Gastrocnemius medialis (tissue), 4 donors: ENCODE measurements at regions not wholly inside any gene's neighbourhood (a gene's known extent, or its start where the extent isn't known, plus 50 kb on each side); places are given as distances from the start of the nearest gene placed in this dataset.

Source experiments
- ATAC-seq, 2 donors: fragments of 150-250 bp; one replicate each; pipeline ENCODE4 v1.9.1; 2016
- DNase-seq, 2 donors: peaks; one replicate each; pipeline ENCODE4 v3.0.0-alpha.2; 2019
- H3K27ac ChIP-seq, 4 donors: fragments of 200-600 bp; sonication (generic); 1 replicate in 1 of 4; 2 replicates in 3 of 4; pipeline ENCODE4 v1.5.1; 2016 to 2018; ENCODE audit warnings: mild to moderate bottlenecking in 2 of 4, moderate library complexity in 1 of 4
- H3K27me3 ChIP-seq, 3 donors: fragments of 200-600 bp; sonication (generic) in 2 of 3; 1 replicate in 1 of 3; 2 replicates in 2 of 3; pipeline versions ENCODE4 v1.5.1 to v1.6.0; 2016 to 2019; ENCODE audit warnings: mild to moderate bottlenecking in 1 of 3, moderate library complexity in 1 of 3
- H3K36me3 ChIP-seq, 2 donors: fragments of 200-600 bp; sonication (generic) in 1 of 2; one replicate each; pipeline ENCODE4 v1.5.1; 2017 to 2018
- H3K4me1 ChIP-seq, 2 donors: fragments of 200-600 bp; sonication (generic) in 1 of 2; one replicate each; pipeline ENCODE4 v1.5.1; 2016 to 2017; ENCODE audit warnings: mild to moderate bottlenecking in 2 of 2
- H3K4me3 ChIP-seq, 4 donors: fragments of 200-600 bp; sonication (generic) in 3 of 4; 1 replicate in 1 of 4; 2 replicates in 3 of 4; pipeline ENCODE4 v1.5.1; 2016 to 2019; ENCODE audit warnings: mild to moderate bottlenecking in 2 of 4
- H3K9me3 ChIP-seq, 3 donors: fragments of 200-600 bp; sonication (generic) in 2 of 3; 1 replicate in 1 of 3; 2 replicates in 2 of 3; pipeline ENCODE4 v1.5.1; 2016 to 2019
- CTCF ChIP-seq, 5 experiments: fragments of 450-650 bp in 3 of 5; fragments of 200-600 bp in 2 of 5; sonication (generic) in 2 of 5; IDR thresholded peaks in 4 of 5; conservative IDR thresholded peaks in 1 of 5; 1 replicate in 4 of 5; 2 replicates in 1 of 5; pipeline ENCODE4 v1.5.1; 2016 to 2019; ENCODE audit warnings: antibody characterized with exemption in 5 of 5, mild to moderate bottlenecking in 3 of 5, moderate library complexity in 3 of 5
- POLR2A ChIP-seq, 2 donors: fragments of 450-650 bp; IDR thresholded peaks; one replicate each; pipeline ENCODE4 v1.6.1; 2017; ENCODE audit warnings: antibody characterized with exemption in 2 of 2, mild to moderate bottlenecking in 2 of 2, moderate library complexity in 2 of 2
- in situ Hi-C, 4 donors: fragments of 200-750 bp; cut with MboI; loops; one replicate each; pipeline versions ENCODE4 v1.15.0 to v1.8.0; 2017; ENCODE audit warnings: low sequenced_read_pairs in 4 of 4
- intact Hi-C: fragments of 100-400 bp; cut with DNase I; formaldehyde crosslinking; loops from one replicate; pipeline ENCODE4 v1.15.1; 2023; ENCODE audit warnings: low total_unique reads

GRCh38 chr17:73773702-73774101, 129.5 kb upstream of the SDK2 start:
- DNase-seq (no peak), ATAC-seq (no peak)
- H3K9me3 ChIP-seq: no peaks in the 10 kb centered on the region
- H3K27ac ChIP-seq: no peak overlapping the region
- no peak overlapping the region for H3K4me3 ChIP-seq
- in situ Hi-C loops: loop anchor here in 1 of 4 donors (25.0 kb wide), 1 partner anchor 111 kb away; no protein-coding TSS in a partner anchor
- TF ChIP-seq POLR2A (IDR thresholded peaks at IDR 0.05) (no peak), CTCF (IDR thresholded peaks at IDR 0.05 in 4 of 5, conservative IDR thresholded peaks at IDR 0.05 in 1 of 5) (no peak)
- peaks cover 9 to 10% of the 10 kb centered on the region in 2 donors for H3K4me1 ChIP-seq
- H3K27me3 ChIP-seq: peaks cover 0 to 6% (median 3%) of the 10 kb centered on the region in 3 donors
- no peaks in the 10 kb centered on the region for H3K36me3 ChIP-seq
- intact Hi-C loops: no loop called here

GRCh38 chr17:73774852-73775251, 130.6 kb upstream of the SDK2 start:
- H3K36me3 ChIP-seq: no peaks in the 10 kb centered on the region
- H3K4me1 ChIP-seq: peaks cover 9 to 10% of the 10 kb centered on the region in 2 donors
- H3K27me3 ChIP-seq: peaks cover 0 to 6% (median 6%) of the 10 kb centered on the region in 3 donors
- H3K9me3 ChIP-seq: no peaks in the 10 kb centered on the region
- in situ Hi-C loops: loop anchor here in 1 of 4 donors (25.0 kb wide), 1 partner anchor 113 kb away; no protein-coding TSS in a partner anchor
- no peak for TF ChIP-seq CTCF (IDR thresholded peaks at IDR 0.05 in 4 of 5, conservative IDR thresholded peaks at IDR 0.05 in 1 of 5)
- no peak for TF ChIP-seq POLR2A (IDR thresholded peaks at IDR 0.05)
- ATAC-seq (no peak), DNase-seq (no peak)
- H3K27ac ChIP-seq: no peak overlapping the region
- intact Hi-C loops: no loop called here
- H3K4me3 ChIP-seq: no peak overlapping the region

GRCh38 chr17:73776351-73777130, 132.3 kb upstream of the SDK2 start:
- no peaks in the 10 kb centered on the region for H3K9me3 ChIP-seq
- peaks cover 0 to 6% (median 6%) of the 10 kb centered on the region in 3 donors for H3K27me3 ChIP-seq
- H3K4me1 ChIP-seq: no peaks in the 10 kb centered on the region
- TF ChIP-seq CTCF (IDR thresholded peaks at IDR 0.05 in 4 of 5, conservative IDR thresholded peaks at IDR 0.05 in 1 of 5): no peak
- TF ChIP-seq POLR2A (IDR thresholded peaks at IDR 0.05): no peak
- no peak overlapping the region for H3K4me3 ChIP-seq
- no peaks in the 10 kb centered on the region for H3K36me3 ChIP-seq
- DNase-seq (no peak), ATAC-seq (no peak)
- in situ Hi-C loops (no loop called here), intact Hi-C loops (no loop called here)
- no peak overlapping the region for H3K27ac ChIP-seq

- no peak for TF ChIP-seq CTCF (IDR thresholded peaks at IDR 0.05 in 4 of 5, conservative IDR thresholded peaks at IDR 0.05 in 1 of 5)
- no peak for TF ChIP-seq POLR2A (IDR thresholded peaks at IDR 0.05)
These were observed 132.8 kb upstream of the SDK2 start for GRCh38 chr17:73777131-73777449.

More at GRCh38 chr17:73777131-73777449, 132.8 kb upstream of the SDK2 start:
- in situ Hi-C loops (no loop called here), intact Hi-C loops (no loop called here)
- Histone ChIP-seq H3K36me3 (no peaks in the 10 kb centered on the region), H3K27me3 (peaks cover 0 to 6% (median 6%) of the 10 kb centered on the region in 3 donors), H3K9me3 (no peaks in the 10 kb centered on the region), H3K4me1 (no peaks in the 10 kb centered on the region), H3K27ac (no peak overlapping the region), H3K4me3 (no peak overlapping the region)
- DNase-seq (no peak), ATAC-seq (no peak)
